ENCODE measurements at regions not wholly inside any gene's neighbourhood (a gene's known extent, or its start where the extent isn't known, plus 50 kb on each side); places are given as distances from the start of the nearest gene placed in this dataset.

GRCh38 chr2:129059476-129059875 lies 740.8 kb upstream of the HS6ST1 start:
- TF ChIP-seq, protein P1, sequence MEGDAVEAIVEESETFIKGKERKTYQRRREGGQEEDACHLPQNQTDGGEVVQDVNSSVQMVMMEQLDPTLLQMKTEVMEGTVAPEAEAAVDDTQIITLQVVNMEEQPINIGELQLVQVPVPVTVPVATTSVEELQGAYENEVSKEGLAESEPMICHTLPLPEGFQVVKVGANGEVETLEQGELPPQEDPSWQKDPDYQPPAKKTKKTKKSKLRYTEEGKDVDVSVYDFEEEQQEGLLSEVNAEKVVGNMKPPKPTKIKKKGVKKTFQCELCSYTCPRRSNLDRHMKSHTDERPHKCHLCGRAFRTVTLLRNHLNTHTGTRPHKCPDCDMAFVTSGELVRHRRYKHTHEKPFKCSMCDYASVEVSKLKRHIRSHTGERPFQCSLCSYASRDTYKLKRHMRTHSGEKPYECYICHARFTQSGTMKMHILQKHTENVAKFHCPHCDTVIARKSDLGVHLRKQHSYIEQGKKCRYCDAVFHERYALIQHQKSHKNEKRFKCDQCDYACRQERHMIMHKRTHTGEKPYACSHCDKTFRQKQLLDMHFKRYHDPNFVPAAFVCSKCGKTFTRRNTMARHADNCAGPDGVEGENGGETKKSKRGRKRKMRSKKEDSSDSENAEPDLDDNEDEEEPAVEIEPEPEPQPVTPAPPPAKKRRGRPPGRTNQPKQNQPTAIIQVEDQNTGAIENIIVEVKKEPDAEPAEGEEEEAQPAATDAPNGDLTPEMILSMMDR (IDR thresholded peaks at IDR 0.05; ENCODE audit: insufficient read depth, low read length, poor library complexity, severe bottlenecking) = no peak
- no peak for TF ChIP-seq EZH2phosphoT487 (conservative IDR thresholded peaks at IDR 0.05; ENCODE audit: low read length)
